Skeletal muscle tissue (tissue), 3 donors: ENCODE measurements at regions not wholly inside any gene's neighbourhood (a gene's known extent, or its start where the extent isn't known, plus 50 kb on each side); places are given as distances from the start of the nearest gene placed in this dataset.

Source experiments
- H3K27ac ChIP-seq: one replicate; pipeline ENCODE4 v1.7.0; 2013; ENCODE audit warnings: mild to moderate bottlenecking, low read depth, low read length, inconsistent platforms
- H3K27me3 ChIP-seq, 3 donors: one replicate each; pipeline ENCODE4 v1.7.0; 2013; ENCODE audit warnings: low read length in 3 of 3; ENCODE audit not compliant: control insufficient read depth in 3 of 3, insufficient read depth in 3 of 3
- H3K36me3 ChIP-seq, 3 donors: one replicate each; pipeline ENCODE4 v1.7.0; 2013; ENCODE audit warnings: low read length in 3 of 3; ENCODE audit not compliant: control insufficient read depth in 3 of 3, insufficient read depth in 3 of 3
- H3K4me1 ChIP-seq, 3 donors: one replicate each; pipeline ENCODE4 v1.7.0; 2013; ENCODE audit warnings: low read length in 3 of 3, mild to moderate bottlenecking in 3 of 3; ENCODE audit not compliant: control insufficient read depth in 3 of 3, insufficient read depth in 3 of 3
- H3K4me3 ChIP-seq, 3 donors: one replicate each; pipeline ENCODE4 v1.7.0; 2013; ENCODE audit warnings: low read length in 3 of 3
- H3K9ac ChIP-seq, 3 donors: one replicate each; pipeline ENCODE4 v1.7.0; 2013; ENCODE audit warnings: low read length in 3 of 3, mild to moderate bottlenecking in 3 of 3, moderate library complexity in 2 of 3, low read depth in 1 of 3
- H3K9me3 ChIP-seq, 3 donors: one replicate each; pipeline ENCODE4 v1.7.0; 2013; ENCODE audit warnings: low read length in 3 of 3; ENCODE audit not compliant: control insufficient read depth in 3 of 3
- donor health status: Osteomylitis.

DNA sequence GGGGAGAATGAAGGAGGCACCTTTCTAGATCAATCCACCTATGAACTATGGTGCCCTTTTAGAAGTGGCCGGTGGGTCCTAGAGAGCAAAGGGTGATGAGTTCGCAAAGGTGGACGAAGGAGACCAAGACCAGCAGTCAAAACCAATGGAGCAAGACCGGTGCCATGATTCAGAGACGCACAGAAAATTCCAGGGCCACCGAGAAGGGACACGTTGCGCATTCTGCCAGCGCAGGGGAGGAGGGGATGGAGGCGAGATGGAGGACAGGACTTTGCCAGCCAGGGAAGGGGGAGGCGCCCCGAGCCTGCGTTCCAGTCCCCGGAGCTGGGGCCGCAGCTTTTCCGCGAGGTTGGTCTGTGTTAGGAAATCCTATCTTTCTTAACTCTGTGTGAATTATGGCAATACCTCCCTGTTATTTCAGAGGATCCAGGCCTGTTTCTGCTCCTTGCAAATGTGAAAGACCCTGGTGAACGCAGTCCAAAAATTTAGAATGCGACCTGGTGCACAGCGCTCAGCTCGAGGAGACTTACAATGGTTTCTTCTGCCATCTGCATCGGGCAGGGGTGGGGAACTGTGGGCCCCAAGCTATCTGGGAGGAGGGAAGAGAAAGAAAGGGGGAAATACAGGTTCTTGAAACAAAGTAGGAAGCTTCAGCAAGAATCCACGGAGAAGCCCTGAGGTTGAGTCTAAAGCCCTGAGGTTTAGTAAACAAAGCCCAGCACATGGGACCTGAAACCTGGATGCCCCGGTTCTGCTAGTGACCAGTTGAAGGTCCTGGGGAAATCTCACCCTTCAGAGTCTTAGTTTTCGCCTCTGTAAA is 129.4 kb downstream of the MRPS6 start:
- H3K4me3 ChIP-seq = peak overlapping the region; percentile 71 to 77 (median 72)
- H3K4me1 ChIP-seq = peaks cover 22 to 37% (median 28%) of the 10 kb centered on the region in 3 donors
- H3K27ac ChIP-seq = no peak overlapping the region
- peak overlapping the region in 1 of 3 donors; percentile 8 for H3K9ac ChIP-seq
- H3K36me3 ChIP-seq = no peaks in the 10 kb centered on the region
- no peaks in the 10 kb centered on the region for H3K27me3 ChIP-seq
- no peaks in the 10 kb centered on the region for H3K9me3 ChIP-seq

DNA sequence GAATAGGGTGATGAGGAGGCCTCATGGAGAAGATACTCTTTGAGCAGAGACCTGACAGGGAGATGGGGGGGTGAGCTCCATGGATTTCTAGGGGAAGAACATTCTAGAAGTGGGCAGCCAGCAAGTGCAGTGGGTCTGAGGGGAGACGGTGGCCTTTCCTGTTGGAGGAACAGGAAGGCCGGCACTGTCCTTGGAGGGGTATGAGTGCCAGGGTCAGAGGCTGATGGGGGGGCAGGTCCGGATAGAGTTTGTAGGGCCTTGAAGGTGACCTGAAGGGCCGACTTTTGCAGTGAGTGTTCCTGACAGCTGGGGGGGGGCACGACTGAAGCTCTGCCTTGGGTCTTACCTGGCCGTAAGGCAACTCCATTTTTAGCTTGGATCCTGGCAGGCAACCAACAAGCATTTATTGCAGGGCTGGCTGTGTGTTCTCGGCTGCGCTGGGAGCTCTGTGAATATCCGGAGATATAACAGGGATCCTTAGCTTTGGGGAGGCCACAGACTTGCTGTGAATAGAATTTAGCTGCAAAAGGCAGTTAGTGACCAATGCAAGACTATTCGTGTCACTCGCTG is 130.6 kb downstream of the MRPS6 start:
- H3K9me3 ChIP-seq = no peaks in the 10 kb centered on the region
- H3K4me1 ChIP-seq = peaks cover 22 to 37% (median 27%) of the 10 kb centered on the region in 3 donors
- no peaks in the 10 kb centered on the region for H3K27me3 ChIP-seq
- peak overlapping the region in 2 of 3 donors; percentile 59 to 63 for H3K9ac ChIP-seq
- peak overlapping the region; percentile 3 for H3K27ac ChIP-seq
- no peaks in the 10 kb centered on the region for H3K36me3 ChIP-seq
- peak overlapping the region in 1 of 3 donors; percentile 17 for H3K4me3 ChIP-seq

DNA sequence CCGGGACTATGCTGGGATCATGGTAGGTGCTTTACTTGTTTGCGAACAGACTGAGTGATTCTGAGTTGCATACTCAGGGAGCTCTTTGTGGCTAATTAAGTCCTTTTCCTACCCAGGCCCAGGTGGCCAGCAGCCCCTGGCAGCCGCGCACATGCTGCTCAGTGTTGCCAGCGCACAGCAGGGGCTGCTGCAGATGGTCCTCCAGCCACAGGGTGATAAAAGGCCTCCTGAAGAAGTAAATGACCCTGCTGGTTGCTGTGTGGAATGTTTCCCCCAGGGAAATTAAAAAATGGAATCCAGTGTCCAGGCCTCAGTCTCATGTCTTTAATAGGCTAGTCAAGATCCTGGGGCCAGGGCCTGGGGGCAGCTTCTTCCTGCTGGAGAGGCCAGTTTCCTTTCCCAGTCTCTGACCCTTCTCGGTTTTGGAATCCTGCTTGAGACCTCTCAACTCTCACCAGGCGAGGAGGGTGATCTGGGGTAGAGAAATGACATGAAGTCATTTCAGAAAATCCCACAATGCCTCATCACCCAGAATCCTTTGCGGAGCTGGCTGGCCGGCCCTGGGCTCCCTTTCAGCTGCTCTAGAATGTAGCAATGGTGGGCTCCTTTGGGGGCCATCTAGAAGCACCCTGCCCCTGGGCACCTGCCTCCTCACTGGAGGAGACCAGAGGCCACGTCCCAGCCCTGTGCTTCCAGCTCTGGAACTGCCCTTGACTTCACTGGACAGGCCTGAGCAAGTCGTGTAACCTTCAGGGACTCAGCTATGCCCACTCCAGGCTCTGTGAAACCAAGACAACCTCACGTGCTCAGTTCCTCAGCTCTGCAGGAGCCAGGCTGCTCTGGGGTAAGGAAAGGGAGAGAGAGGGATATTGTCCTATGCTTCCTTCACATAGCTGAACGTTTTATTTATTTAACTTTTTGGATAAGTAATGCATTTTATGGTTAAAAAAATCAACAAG is 131.4 kb downstream of the MRPS6 start:
- Histone ChIP-seq H3K9ac (peak overlapping the region in 1 of 3 donors; percentile 63), H3K36me3 (no peaks in the 10 kb centered on the region), H3K4me1 (peaks cover 22 to 37% (median 26%) of the 10 kb centered on the region in 3 donors), H3K27ac (peak overlapping the region; percentile 3), H3K9me3 (no peaks in the 10 kb centered on the region), H3K27me3 (no peaks in the 10 kb centered on the region), H3K4me3 (peak overlapping the region in 1 of 3 donors; percentile 17)

GRCh38 chr21:34205811-34206571 is 132.6 kb downstream of the MRPS6 start:
- Histone ChIP-seq H3K4me1 (peaks cover 22 to 37% (median 26%) of the 10 kb centered on the region in 3 donors), H3K9ac (no peak overlapping the region), H3K27ac (no peak overlapping the region), H3K4me3 (no peak overlapping the region), H3K36me3 (no peaks in the 10 kb centered on the region), H3K27me3 (no peaks in the 10 kb centered on the region), H3K9me3 (no peaks in the 10 kb centered on the region)

DNA sequence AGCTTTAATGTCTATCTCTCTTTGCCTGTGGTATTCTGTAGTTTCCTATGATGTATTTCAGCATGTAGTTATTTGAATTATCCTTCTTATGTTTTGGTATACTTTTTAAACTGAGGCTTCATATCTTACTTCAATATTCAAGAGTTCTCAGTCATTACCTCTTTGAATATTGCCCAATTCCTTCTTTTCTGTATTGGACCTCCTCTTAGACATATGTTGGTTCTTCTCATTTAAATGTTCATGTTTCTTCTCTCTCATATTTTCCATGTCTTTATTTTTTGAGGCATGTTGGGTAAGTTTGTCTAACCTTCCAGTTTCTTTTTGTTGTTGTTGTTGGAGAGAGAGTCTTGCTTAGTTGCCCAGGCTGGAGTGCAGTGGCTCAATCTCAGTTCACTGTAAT is 140.6 kb downstream of the MRPS6 start:
- H3K4me3 ChIP-seq = no peak overlapping the region
- H3K36me3 ChIP-seq = no peaks in the 10 kb centered on the region
- H3K4me1 ChIP-seq = peaks cover 3 to 15% (median 10%) of the 10 kb centered on the region in 3 donors
- H3K27ac ChIP-seq = no peak overlapping the region
- H3K27me3 ChIP-seq = no peaks in the 10 kb centered on the region
- H3K9me3 ChIP-seq = peaks cover 0 to 3% (median 0%) of the 10 kb centered on the region in 3 donors
- no peak overlapping the region for H3K9ac ChIP-seq

- no peak overlapping the region for H3K27ac ChIP-seq
- no peak overlapping the region for H3K4me3 ChIP-seq
- H3K36me3 ChIP-seq = no peaks in the 10 kb centered on the region
- H3K9me3 ChIP-seq = peaks cover 0 to 3% (median 0%) of the 10 kb centered on the region in 3 donors
- H3K9ac ChIP-seq = no peak overlapping the region
- no peaks in the 10 kb centered on the region for H3K27me3 ChIP-seq
- peaks cover 7 to 22% (median 10%) of the 10 kb centered on the region in 3 donors for H3K4me1 ChIP-seq
Observed at GRCh38 chr21:34215501-34215900, 142.1 kb downstream of the MRPS6 start.

- Histone ChIP-seq H3K9me3 (peaks cover 0 to 3% (median 0%) of the 10 kb centered on the region in 3 donors), H3K27ac (no peak overlapping the region), H3K27me3 (no peaks in the 10 kb centered on the region), H3K36me3 (no peaks in the 10 kb centered on the region), H3K4me3 (no peak overlapping the region), H3K9ac (no peak overlapping the region), H3K4me1 (peaks cover 11 to 28% (median 16%) of the 10 kb centered on the region in 3 donors)
Observed at GRCh38 chr21:34215911-34216717, 142.7 kb downstream of the MRPS6 start.

GRCh38 chr21:34216718-34217032 is 143.3 kb downstream of the MRPS6 start:
- no peak overlapping the region for H3K4me3 ChIP-seq

DNA sequence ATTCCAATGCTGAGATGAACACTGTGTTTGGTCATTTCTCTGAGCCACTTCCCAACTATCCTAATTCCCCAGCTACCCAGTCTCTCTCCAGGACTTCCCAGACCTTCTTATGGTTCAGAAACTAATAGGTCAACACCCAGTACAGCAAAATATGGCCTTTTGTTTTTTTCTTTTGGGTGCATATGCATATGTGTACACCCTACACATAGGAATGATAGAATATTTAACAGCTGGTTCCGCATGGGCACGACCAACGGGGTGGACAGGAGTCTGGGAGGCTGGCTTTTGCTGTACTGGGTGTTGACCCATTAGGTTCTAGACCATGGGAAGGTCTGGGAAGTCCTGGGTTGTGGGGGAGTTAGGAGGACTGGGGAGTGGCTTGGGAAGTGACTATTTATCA is 143.9 kb downstream of the MRPS6 start:
- Histone ChIP-seq H3K36me3 (no peaks in the 10 kb centered on the region), H3K9ac (no peak overlapping the region), H3K4me1 (peaks cover 16 to 35% (median 18%) of the 10 kb centered on the region in 3 donors), H3K4me3 (no peak overlapping the region), H3K27me3 (no peaks in the 10 kb centered on the region), H3K27ac (no peak overlapping the region), H3K9me3 (peaks cover 0 to 3% (median 0%) of the 10 kb centered on the region in 3 donors)

More at GRCh38 chr21:34216718-34217032, 143.3 kb downstream of the MRPS6 start:
- Histone ChIP-seq H3K9me3 (peaks cover 0 to 3% (median 0%) of the 10 kb centered on the region in 3 donors), H3K36me3 (no peaks in the 10 kb centered on the region), H3K4me1 (peaks cover 14 to 31% (median 16%) of the 10 kb centered on the region in 3 donors), H3K27ac (no peak overlapping the region), H3K27me3 (no peaks in the 10 kb centered on the region), H3K9ac (no peak overlapping the region)
